ENCODE measurements at regions not wholly inside any gene's neighbourhood (a gene's known extent, or its start where the extent isn't known, plus 50 kb on each side); places are given as distances from the start of the nearest gene placed in this dataset.

DNA sequence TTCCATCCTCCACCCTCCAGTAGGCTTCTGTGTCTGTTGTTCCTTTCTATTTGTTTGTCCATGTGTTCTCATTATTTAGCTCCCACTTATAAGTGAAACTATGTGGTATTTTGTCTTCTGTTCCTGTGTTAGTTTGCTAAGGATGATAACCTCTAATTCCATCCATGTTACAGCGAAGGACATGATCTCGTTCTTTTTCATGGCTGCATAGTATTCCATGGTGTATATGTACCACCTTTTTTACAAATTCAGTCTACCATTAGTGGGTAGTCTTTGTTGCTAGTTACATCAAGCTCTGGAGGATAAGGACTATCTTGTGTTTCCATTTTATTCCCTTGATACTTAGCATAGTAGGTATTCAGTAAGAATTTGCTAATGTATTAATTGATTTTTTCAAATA, 664.2 kb upstream of the FAT3 start:
- Histone ChIP-seq H4K20me1 (ENCODE audit: insufficient read depth, low read length) (no peaks in the 10 kb centered on the region), H2BK20ac (ENCODE audit: low read depth, low read length) (no peak overlapping the region), H3K79me1 (ENCODE audit: low read depth in 1 of 2, low read length in 2 of 2) (no peaks in the 10 kb centered on the region), H3K56ac (ENCODE audit: extremely low read depth, insufficient read depth, low read length) (no peak overlapping the region), H2AFZ (replicated peaks; ENCODE audit: low read length, poor library complexity) (no peak overlapping the region), H3K9me1 (ENCODE audit: insufficient read depth, low read length) (no peaks in the 10 kb centered on the region), H3K9me3 (ENCODE audit: control insufficient read depth, insufficient read depth, low read length) (peaks cover 2% of the 10 kb centered on the region; the same call in 1 of the 2 replicates), H3K4me1 (ENCODE audit: control insufficient read depth, insufficient read depth, low read length) (no peaks in the 10 kb centered on the region), H4K91ac (ENCODE audit: insufficient read depth, low read depth, low read length) (no peak overlapping the region), H2AK9ac (replicated peaks; ENCODE audit: low read depth, low read length, poor library complexity) (no peak overlapping the region), H2AK5ac (ENCODE audit: low read depth, low read length) (no peak overlapping the region), H4K5ac (ENCODE audit: low read depth, low read length) (no peak overlapping the region), H3K27ac (ENCODE audit: insufficient read depth, low read length) (no peak overlapping the region), H3K9ac (ENCODE audit: low read depth, low read length) (no peak overlapping the region), H3K18ac (ENCODE audit: low read depth, low read length) (no peak overlapping the region), H3K4ac (ENCODE audit: low read depth, low read length) (no peak overlapping the region), H3K36me3 (ENCODE audit: control insufficient read depth, insufficient read depth, low read length) (no peaks in the 10 kb centered on the region), H3K23ac (ENCODE audit: low read depth, low read length) (no peak overlapping the region), H2BK5ac (ENCODE audit: low read depth, low read length, poor library complexity, severe bottlenecking) (no peak overlapping the region), H4K8ac (ENCODE audit: low read depth in 2 of 2, low read length in 2 of 2) (no peak overlapping the region), H3K4me2 (ENCODE audit: low read depth, low read length) (no peak overlapping the region), H3K4me3 (ENCODE audit: insufficient read depth, low read depth, low read length) (no peak overlapping the region), H3K14ac (replicated peaks; ENCODE audit: low read depth, low read length) (no peak overlapping the region), H2BK15ac (ENCODE audit: low read depth, low read length) (no peak overlapping the region), H2BK120ac (ENCODE audit: low read depth, low read length) (no peak overlapping the region), H3K27me3 (ENCODE audit: control insufficient read depth, insufficient read depth, low read length) (no peaks in the 10 kb centered on the region)
- no peak for ATAC-seq (ENCODE audit: low read depth)
- ChIA-PET POLR2A (ENCODE audit: unreplicated experiment) (no interaction called here), CTCF (no interaction called here)
- intact Hi-C loops (cut with micrococcal nuclease) (no loop called here), dilution Hi-C loops (cut with HindIII; ENCODE audit: low sequenced_read_pairs, unreplicated experiment) (no loop called here), in situ Hi-C loops (cut with MboI; ENCODE audit: low sequenced_read_pairs) (no loop called here)
- no TSS peak for BruUV-seq (replicated peaks)
- no CpG with 5 or more reads among the region's 2 CpGs for WGBS, 2 experiments (ENCODE audit: extremely low coverage in 2 of 2, insufficient read length in 1 of 2)
- no peak for DNase-seq
- TF ChIP-seq POLR2A (IDR thresholded peaks at IDR 0.05; ENCODE audit: low read depth, low read length) = no peak
- TF ChIP-seq CEBPB (IDR thresholded peaks at IDR 0.05; ENCODE audit: low read depth, low read length) = no peak
- no peak for TF ChIP-seq RFX5 (IDR thresholded peaks at IDR 0.05; ENCODE audit: low read depth, low read length)
- TF ChIP-seq, protein P1, sequence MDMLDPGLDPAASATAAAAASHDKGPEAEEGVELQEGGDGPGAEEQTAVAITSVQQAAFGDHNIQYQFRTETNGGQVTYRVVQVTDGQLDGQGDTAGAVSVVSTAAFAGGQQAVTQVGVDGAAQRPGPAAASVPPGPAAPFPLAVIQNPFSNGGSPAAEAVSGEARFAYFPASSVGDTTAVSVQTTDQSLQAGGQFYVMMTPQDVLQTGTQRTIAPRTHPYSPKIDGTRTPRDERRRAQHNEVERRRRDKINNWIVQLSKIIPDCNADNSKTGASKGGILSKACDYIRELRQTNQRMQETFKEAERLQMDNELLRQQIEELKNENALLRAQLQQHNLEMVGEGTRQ (IDR thresholded peaks at IDR 0.05; ENCODE audit: low read depth, low read length) = no peak
- no peak for TF ChIP-seq CHD1 (IDR thresholded peaks at IDR 0.05; ENCODE audit: low read depth, low read length)
- no peak for TF ChIP-seq RAD21 (IDR thresholded peaks at IDR 0.05; ENCODE audit: low read length)
- TF ChIP-seq, protein P2, sequence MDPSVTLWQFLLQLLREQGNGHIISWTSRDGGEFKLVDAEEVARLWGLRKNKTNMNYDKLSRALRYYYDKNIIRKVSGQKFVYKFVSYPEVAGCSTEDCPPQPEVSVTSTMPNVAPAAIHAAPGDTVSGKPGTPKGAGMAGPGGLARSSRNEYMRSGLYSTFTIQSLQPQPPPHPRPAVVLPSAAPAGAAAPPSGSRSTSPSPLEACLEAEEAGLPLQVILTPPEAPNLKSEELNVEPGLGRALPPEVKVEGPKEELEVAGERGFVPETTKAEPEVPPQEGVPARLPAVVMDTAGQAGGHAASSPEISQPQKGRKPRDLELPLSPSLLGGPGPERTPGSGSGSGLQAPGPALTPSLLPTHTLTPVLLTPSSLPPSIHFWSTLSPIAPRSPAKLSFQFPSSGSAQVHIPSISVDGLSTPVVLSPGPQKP (IDR thresholded peaks at IDR 0.05; ENCODE audit: borderline replicate concordance, low read depth, low read length) = no peak
- TF ChIP-seq MXI1 (IDR thresholded peaks at IDR 0.05; ENCODE audit: borderline replicate concordance, low read depth, low read length) = no peak
- no peak for TF ChIP-seq NFE2L2 (IDR thresholded peaks at IDR 0.05; ENCODE audit: low read depth, low read length)
- no peak for TF ChIP-seq BHLHE40 (IDR thresholded peaks at IDR 0.05; ENCODE audit: low read depth, low read length)
- TF ChIP-seq FOS (IDR thresholded peaks at IDR 0.05; ENCODE audit: low read depth, low read length) = no peak
- TF ChIP-seq, protein P3, sequence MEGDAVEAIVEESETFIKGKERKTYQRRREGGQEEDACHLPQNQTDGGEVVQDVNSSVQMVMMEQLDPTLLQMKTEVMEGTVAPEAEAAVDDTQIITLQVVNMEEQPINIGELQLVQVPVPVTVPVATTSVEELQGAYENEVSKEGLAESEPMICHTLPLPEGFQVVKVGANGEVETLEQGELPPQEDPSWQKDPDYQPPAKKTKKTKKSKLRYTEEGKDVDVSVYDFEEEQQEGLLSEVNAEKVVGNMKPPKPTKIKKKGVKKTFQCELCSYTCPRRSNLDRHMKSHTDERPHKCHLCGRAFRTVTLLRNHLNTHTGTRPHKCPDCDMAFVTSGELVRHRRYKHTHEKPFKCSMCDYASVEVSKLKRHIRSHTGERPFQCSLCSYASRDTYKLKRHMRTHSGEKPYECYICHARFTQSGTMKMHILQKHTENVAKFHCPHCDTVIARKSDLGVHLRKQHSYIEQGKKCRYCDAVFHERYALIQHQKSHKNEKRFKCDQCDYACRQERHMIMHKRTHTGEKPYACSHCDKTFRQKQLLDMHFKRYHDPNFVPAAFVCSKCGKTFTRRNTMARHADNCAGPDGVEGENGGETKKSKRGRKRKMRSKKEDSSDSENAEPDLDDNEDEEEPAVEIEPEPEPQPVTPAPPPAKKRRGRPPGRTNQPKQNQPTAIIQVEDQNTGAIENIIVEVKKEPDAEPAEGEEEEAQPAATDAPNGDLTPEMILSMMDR (conservative IDR thresholded peaks at IDR 0.05; ENCODE audit: low read depth, low read length) = no peak

Data from IMR-90 (cell line).